ENCODE measurements at regions not wholly inside any gene's neighbourhood (a gene's known extent, or its start where the extent isn't known, plus 50 kb on each side); places are given as distances from the start of the nearest gene placed in this dataset.
A peak's percentile ranks its signal among the peaks of the same experiment; 100 is the strongest.

DNA sequence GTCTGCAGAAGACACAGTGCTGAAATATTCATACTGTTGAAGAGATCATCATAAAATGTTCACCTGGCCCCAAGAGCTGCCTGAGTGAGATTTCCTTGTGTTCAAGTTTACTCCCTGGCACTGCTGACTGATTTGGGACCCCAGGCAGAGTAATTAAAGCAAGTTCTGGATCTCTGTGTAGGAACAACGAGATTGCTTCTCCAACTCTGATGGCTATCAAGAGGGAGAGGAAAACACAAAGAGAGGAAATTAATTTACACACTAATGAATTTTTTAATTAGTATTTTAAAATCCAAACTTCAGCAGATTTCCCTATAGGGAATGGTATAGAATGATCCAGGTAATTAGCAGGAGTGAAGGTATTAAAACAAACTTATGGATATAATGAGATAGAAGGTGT is 711.8 kb downstream of the DCDC2C start:
- Histone ChIP-seq H4K20me1 (ENCODE audit: control insufficient read depth, insufficient read depth) (no peaks in the 10 kb centered on the region), H3K9ac (ENCODE audit: control insufficient read depth, insufficient read depth, low read length) (no peak overlapping the region), H3K4me3 (no peak overlapping the region), H3K79me2 (ENCODE audit: control insufficient read depth, insufficient read depth, low read length) (no peaks in the 10 kb centered on the region), H2AFZ (ENCODE audit: control insufficient read depth, low read depth, low read length) (no peak overlapping the region), H3K36me3 (ENCODE audit: control insufficient read depth in 2 of 2, insufficient read depth in 2 of 2, low read length in 1 of 2) (no peaks in the 10 kb centered on the region), H3K27me3 (replicated peaks in 1 of 2; ENCODE audit: control insufficient read depth in 2 of 2, insufficient read depth in 2 of 2, low read length in 1 of 2) (no peaks in the 10 kb centered on the region), H3K4me1 (ENCODE audit: control insufficient read depth, insufficient read depth, low read length) (no peaks in the 10 kb centered on the region), H3K9me3 (replicated peaks; ENCODE audit: control insufficient read depth, insufficient read depth, low read length) (no peaks in the 10 kb centered on the region), H3K27ac (ENCODE audit: control insufficient read depth, insufficient read depth) (no peak overlapping the region), H3K4me2 (ENCODE audit: control insufficient read depth, insufficient read depth) (no peak overlapping the region)
- in situ Hi-C loops (cut with MboI) (no loop called here), intact Hi-C loops (cut with micrococcal nuclease; ENCODE audit: unreplicated experiment) (no loop called here)
- 11% methylated on average over 1 of the region's 1 CpG for WGBS (ENCODE audit: insufficient coverage, insufficient replicate concordance, low lambda C conversion rate, missing lambda C conversion rate)
- ATAC-seq (no peak), DNase-seq (ENCODE audit: low read depth, low spot score) (no peak), FAIRE-seq (no peak)
- POLR2A ChIA-PET, result no interaction called here
- no peak for TF ChIP-seq EZH2 (IDR thresholded peaks at IDR 0.05; ENCODE audit: borderline replicate concordance, control insufficient read depth, low read depth, low read length)
- no peak for TF ChIP-seq CBFB (IDR thresholded peaks at IDR 0.05; ENCODE audit: low read depth)
- RAD21 ChIA-PET (ENCODE audit: unreplicated experiment), result no interaction called here
- BruUV-seq (replicated peaks), result no TSS peak
- CTCF ChIA-PET, result no interaction called here
- SMC1A ChIA-PET (ENCODE audit: uncharacterized antibody, unreplicated experiment), result interaction anchor here (1.3 kb wide), 1 partner anchor 8 kb away, joined by 3 read pairs; no protein-coding TSS in a partner anchor

DNA sequence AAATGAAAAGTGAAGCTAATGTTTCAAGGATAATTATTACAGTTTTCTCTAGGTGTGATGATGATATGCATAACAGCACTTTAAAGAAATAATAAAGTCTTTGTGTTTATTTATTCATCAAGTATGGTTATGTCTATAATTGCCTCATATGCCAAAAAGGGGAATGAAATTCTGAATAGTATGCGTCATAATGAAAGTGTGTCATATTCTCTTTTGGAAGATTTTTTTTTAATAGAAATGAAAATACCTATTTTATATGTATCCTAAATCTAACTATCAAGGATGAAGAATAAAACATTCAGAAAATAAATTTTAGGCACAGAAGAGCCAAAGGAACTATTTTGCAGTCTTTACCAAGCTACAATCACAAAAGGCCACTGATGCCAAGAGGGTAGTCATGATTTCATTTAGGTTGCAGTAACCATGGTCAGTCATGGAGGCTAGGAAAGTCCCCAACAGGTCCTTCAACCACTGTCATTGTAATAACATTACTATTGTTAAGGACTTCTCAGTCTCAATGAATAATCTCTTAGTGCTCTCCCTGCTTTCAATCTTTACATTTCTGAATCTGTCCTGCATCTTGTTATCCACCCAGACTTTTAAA is 712.5 kb downstream of the DCDC2C start:
- BruUV-seq (replicated peaks), result no TSS peak
- POLR2A ChIA-PET, result no interaction called here
- SMC1A ChIA-PET (ENCODE audit: uncharacterized antibody, unreplicated experiment), result interaction anchor here (1.3 kb wide), 1 partner anchor 9 kb away, joined by 3 read pairs; no protein-coding TSS in a partner anchor
- CTCF ChIA-PET, result no interaction called here
- RAD21 ChIA-PET (ENCODE audit: unreplicated experiment), result no interaction called here
- Histone ChIP-seq H3K4me1 (ENCODE audit: control insufficient read depth, insufficient read depth, low read length) (no peaks in the 10 kb centered on the region), H3K9me3 (replicated peaks; ENCODE audit: control insufficient read depth, insufficient read depth, low read length) (no peaks in the 10 kb centered on the region), H3K36me3 (ENCODE audit: control insufficient read depth in 2 of 2, insufficient read depth in 2 of 2, low read length in 1 of 2) (no peaks in the 10 kb centered on the region), H3K4me3 (no peak overlapping the region), H3K27me3 (replicated peaks in 1 of 2; ENCODE audit: control insufficient read depth in 2 of 2, insufficient read depth in 2 of 2, low read length in 1 of 2) (no peaks in the 10 kb centered on the region), H2AFZ (ENCODE audit: control insufficient read depth, low read depth, low read length) (no peak overlapping the region), H3K9ac (ENCODE audit: control insufficient read depth, insufficient read depth, low read length) (no peak overlapping the region), H3K4me2 (ENCODE audit: control insufficient read depth, insufficient read depth) (no peak overlapping the region), H3K79me2 (ENCODE audit: control insufficient read depth, insufficient read depth, low read length) (no peaks in the 10 kb centered on the region), H3K27ac (ENCODE audit: control insufficient read depth, insufficient read depth) (no peak overlapping the region), H4K20me1 (ENCODE audit: control insufficient read depth, insufficient read depth) (no peaks in the 10 kb centered on the region)
- in situ Hi-C loops (cut with MboI) (no loop called here), intact Hi-C loops (cut with micrococcal nuclease; ENCODE audit: unreplicated experiment) (no loop called here)
- no peak for DNase-seq (ENCODE audit: low read depth, low spot score)
- WGBS (ENCODE audit: insufficient coverage, insufficient replicate concordance, low lambda C conversion rate, missing lambda C conversion rate), result 27% methylated on average over 1 of the region's 1 CpG
- no peak for FAIRE-seq
- peak; percentile 79 for ATAC-seq
- TF ChIP-seq JUNB (IDR thresholded peaks at IDR 0.05), result peak; percentile 44
- TF ChIP-seq, protein P1, sequence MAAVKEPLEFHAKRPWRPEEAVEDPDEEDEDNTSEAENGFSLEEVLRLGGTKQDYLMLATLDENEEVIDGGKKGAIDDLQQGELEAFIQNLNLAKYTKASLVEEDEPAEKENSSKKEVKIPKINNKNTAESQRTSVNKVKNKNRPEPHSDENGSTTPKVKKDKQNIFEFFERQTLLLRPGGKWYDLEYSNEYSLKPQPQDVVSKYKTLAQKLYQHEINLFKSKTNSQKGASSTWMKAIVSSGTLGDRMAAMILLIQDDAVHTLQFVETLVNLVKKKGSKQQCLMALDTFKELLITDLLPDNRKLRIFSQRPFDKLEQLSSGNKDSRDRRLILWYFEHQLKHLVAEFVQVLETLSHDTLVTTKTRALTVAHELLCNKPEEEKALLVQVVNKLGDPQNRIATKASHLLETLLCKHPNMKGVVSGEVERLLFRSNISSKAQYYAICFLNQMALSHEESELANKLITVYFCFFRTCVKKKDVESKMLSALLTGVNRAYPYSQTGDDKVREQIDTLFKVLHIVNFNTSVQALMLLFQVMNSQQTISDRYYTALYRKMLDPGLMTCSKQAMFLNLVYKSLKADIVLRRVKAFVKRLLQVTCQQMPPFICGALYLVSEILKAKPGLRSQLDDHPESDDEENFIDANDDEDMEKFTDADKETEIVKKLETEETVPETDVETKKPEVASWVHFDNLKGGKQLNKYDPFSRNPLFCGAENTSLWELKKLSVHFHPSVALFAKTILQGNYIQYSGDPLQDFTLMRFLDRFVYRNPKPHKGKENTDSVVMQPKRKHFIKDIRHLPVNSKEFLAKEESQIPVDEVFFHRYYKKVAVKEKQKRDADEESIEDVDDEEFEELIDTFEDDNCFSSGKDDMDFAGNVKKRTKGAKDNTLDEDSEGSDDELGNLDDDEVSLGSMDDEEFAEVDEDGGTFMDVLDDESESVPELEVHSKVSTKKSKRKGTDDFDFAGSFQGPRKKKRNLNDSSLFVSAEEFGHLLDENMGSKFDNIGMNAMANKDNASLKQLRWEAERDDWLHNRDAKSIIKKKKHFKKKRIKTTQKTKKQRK (IDR thresholded peaks at IDR 0.05; ENCODE audit: low read depth, low read length), result no peak
- TF ChIP-seq, protein P2, sequence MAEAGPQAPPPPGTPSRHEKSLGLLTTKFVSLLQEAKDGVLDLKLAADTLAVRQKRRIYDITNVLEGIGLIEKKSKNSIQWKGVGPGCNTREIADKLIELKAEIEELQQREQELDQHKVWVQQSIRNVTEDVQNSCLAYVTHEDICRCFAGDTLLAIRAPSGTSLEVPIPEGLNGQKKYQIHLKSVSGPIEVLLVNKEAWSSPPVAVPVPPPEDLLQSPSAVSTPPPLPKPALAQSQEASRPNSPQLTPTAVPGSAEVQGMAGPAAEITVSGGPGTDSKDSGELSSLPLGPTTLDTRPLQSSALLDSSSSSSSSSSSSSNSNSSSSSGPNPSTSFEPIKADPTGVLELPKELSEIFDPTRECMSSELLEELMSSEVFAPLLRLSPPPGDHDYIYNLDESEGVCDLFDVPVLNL (IDR thresholded peaks at IDR 0.05; ENCODE audit: low read depth, low read length), result no peak
- TF ChIP-seq MEF2B (IDR thresholded peaks at IDR 0.05; ENCODE audit: partially characterized antibody, poor library complexity, severe bottlenecking), result peak; percentile 38
- TF ChIP-seq NR2F1 (conservative IDR thresholded peaks at IDR 0.05), result 0 out of 2 replicates have a peak, but pooled peaks have one; percentile 31
- TF ChIP-seq, protein P3, sequence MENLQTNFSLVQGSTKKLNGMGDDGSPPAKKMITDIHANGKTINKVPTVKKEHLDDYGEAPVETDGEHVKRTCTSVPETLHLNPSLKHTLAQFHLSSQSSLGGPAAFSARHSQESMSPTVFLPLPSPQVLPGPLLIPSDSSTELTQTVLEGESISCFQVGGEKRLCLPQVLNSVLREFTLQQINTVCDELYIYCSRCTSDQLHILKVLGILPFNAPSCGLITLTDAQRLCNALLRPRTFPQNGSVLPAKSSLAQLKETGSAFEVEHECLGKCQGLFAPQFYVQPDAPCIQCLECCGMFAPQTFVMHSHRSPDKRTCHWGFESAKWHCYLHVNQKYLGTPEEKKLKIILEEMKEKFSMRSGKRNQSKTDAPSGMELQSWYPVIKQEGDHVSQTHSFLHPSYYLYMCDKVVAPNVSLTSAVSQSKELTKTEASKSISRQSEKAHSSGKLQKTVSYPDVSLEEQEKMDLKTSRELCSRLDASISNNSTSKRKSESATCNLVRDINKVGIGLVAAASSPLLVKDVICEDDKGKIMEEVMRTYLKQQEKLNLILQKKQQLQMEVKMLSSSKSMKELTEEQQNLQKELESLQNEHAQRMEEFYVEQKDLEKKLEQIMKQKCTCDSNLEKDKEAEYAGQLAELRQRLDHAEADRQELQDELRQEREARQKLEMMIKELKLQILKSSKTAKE (IDR thresholded peaks at IDR 0.05; ENCODE audit: low read depth, poor library complexity, severe bottlenecking), result no peak
- TF ChIP-seq NFIC (IDR thresholded peaks at IDR 0.05; ENCODE audit: low read depth, low read length), result peak; percentile 19; the same call in 1 of the 2 replicates

Measured in GM12878 (cell line).